Cardiac fibroblast (primary cell): ENCODE measurements at regions not wholly inside any gene's neighbourhood (a gene's known extent, or its start where the extent isn't known, plus 50 kb on each side); places are given as distances from the start of the nearest gene placed in this dataset.

Source experiments
- DNase-seq, 2 donors: peaks; one replicate each; pipeline versions ENCODE4 v3.0.0 to v3.0.0-alpha.2; 2010; ENCODE audit warnings: low read depth in 2 of 2
- H3K4me3 ChIP-seq, 2 donors: replicated peaks in 1 of 2; 1 replicate in 1 of 2; 2 replicates in 1 of 2; pipeline ENCODE4 v1.5.1; 2011; ENCODE audit warnings: low read depth in 2 of 2, low read length in 2 of 2, mild to moderate bottlenecking in 2 of 2, moderate library complexity in 1 of 2
- CTCF ChIP-seq: IDR thresholded peaks from one replicate; pipeline ENCODE4 v1.5.1; 2011; ENCODE audit warnings: low read depth, mild to moderate bottlenecking, low read length, inconsistent platforms

- no peak for TF ChIP-seq CTCF
- DNase-seq = no peak
Measured at GRCh38 chr6:23218751-23219150, 649.4 kb downstream of the HDGFL1 start.

GRCh38 chr6:23222724-23223123 is 653.4 kb downstream of the HDGFL1 start:
- TF ChIP-seq CTCF = no peak
- DNase-seq = no peak
- H3K4me3 ChIP-seq = no peak overlapping the region

More at GRCh38 chr6:23218751-23219150, 649.4 kb downstream of the HDGFL1 start:
- no peak overlapping the region for H3K4me3 ChIP-seq

- no peak for TF ChIP-seq CTCF
- DNase-seq = no peak
- no peak overlapping the region for H3K4me3 ChIP-seq
Measured at GRCh38 chr6:23224540-23224939, 655.2 kb downstream of the HDGFL1 start.

GRCh38 chr6:23228439-23229024 is 659.2 kb downstream of the HDGFL1 start:
- TF ChIP-seq CTCF = no peak
- no peak overlapping the region for H3K4me3 ChIP-seq
- no peak for DNase-seq

- H3K4me3 ChIP-seq = no peak overlapping the region
- DNase-seq = no peak
- TF ChIP-seq CTCF = no peak
Measured at GRCh38 chr6:23243854-23244253, 674.5 kb downstream of the HDGFL1 start.

- no peak overlapping the region for H3K4me3 ChIP-seq
- peak; percentile 4 to 64 for DNase-seq
- TF ChIP-seq CTCF = no peak
Measured at GRCh38 chr6:23244300-23244699, 674.9 kb downstream of the HDGFL1 start.

GRCh38 chr6:23245572-23245971 is 676.2 kb downstream of the HDGFL1 start:
- DNase-seq = peak in 1 of 2 donors; percentile 3
- TF ChIP-seq CTCF = no peak
- H3K4me3 ChIP-seq = no peak overlapping the region
